ENCODE measurements at regions not wholly inside any gene's neighbourhood (a gene's known extent, or its start where the extent isn't known, plus 50 kb on each side); places are given as distances from the start of the nearest gene placed in this dataset.

- DNase-seq, result no peak
Measured at GRCh38 chr1:50292276-50292675, 131.0 kb downstream of the DMRTA2 start.

- DNase-seq, result no peak
Measured at GRCh38 chr1:50289495-50289894, 133.7 kb downstream of the DMRTA2 start.

- no peak for DNase-seq
Measured at GRCh38 chr1:50285994-50286393, 137.2 kb downstream of the DMRTA2 start.

GRCh38 chr1:50279622-50280330 lies 143.5 kb downstream of the DMRTA2 start:
- no peak for DNase-seq

GRCh38 chr1:50278961-50279360 lies 144.3 kb downstream of the DMRTA2 start:
- DNase-seq, result no peak

GRCh38 chr1:50278410-50278809 lies 144.8 kb downstream of the DMRTA2 start:
- DNase-seq, result no peak

GRCh38 chr1:50275566-50275965 lies 147.7 kb downstream of the DMRTA2 start:
- DNase-seq, result no peak

GRCh38 chr1:50272912-50273311 lies 150.3 kb downstream of the DMRTA2 start:
- DNase-seq, result no peak

- no peak for DNase-seq
Measured at GRCh38 chr1:50271968-50272578, 151.2 kb downstream of the DMRTA2 start.

- no peak for DNase-seq
Measured at GRCh38 chr1:50271337-50271736, 151.9 kb downstream of the DMRTA2 start.

GRCh38 chr1:50270926-50271325 lies 152.3 kb downstream of the DMRTA2 start:
- DNase-seq, result no peak

- DNase-seq, result no peak
Measured at GRCh38 chr1:50268049-50268448, 155.2 kb downstream of the DMRTA2 start.

- no peak for DNase-seq
Measured at GRCh38 chr1:50266509-50266908, 156.7 kb downstream of the DMRTA2 start.

- no peak for DNase-seq
Measured at GRCh38 chr1:50265790-50266314, 157.1 kb downstream of the ELAVL4 start.

- DNase-seq, result no peak
Measured at GRCh38 chr1:50264590-50264989, 155.9 kb downstream of the ELAVL4 start.

GRCh38 chr1:50262436-50262835 lies 153.7 kb downstream of the ELAVL4 start:
- DNase-seq, result no peak

- no peak for DNase-seq
Measured at GRCh38 chr1:50261951-50262350, 153.2 kb downstream of the ELAVL4 start.

- DNase-seq, result no peak
Measured at GRCh38 chr1:50257940-50258685, 149.4 kb downstream of the ELAVL4 start.

GRCh38 chr1:50257029-50257428 lies 148.3 kb downstream of the ELAVL4 start:
- no peak for DNase-seq

All from activated CD8-positive, alpha-beta memory T cell treated with anti-CD3 and anti-CD28 coated beads, Interleukin-2, amount 50 U/mL, for 4 hours (primary cell).